OCI-LY7 (cell line): ENCODE measurements at regions not wholly inside any gene's neighbourhood (a gene's known extent, or its start where the extent isn't known, plus 50 kb on each side); places are given as distances from the start of the nearest gene placed in this dataset.

ENCODE experiments used
- BruUV-seq: library from RNA; stranded (reverse); fragments of 400-500 nt; replicated peaks from 2 replicates; lab custom pipeline; 2021; lab: Mats Ljungman, UMichigan
- CTCF ChIA-PET: fragments of 300-600 bp; sonication (Branson Sonifier 250); formaldehyde crosslinking; loops from one replicate; lab custom pipeline; 2022; ENCODE audit warnings: antibody characterized with exemption; ENCODE audit not compliant: unreplicated experiment; lab: Charles Lee
- POLR2A ChIA-PET: fragments of 300-600 bp; sonication (Branson Sonifier 250); formaldehyde crosslinking; loops from one replicate; lab custom pipeline; 2022; ENCODE audit warnings: antibody characterized with exemption; lab: Charles Lee
- DNase-seq: peaks from one replicate; pipeline ENCODE4 v3.0.0-alpha.2; 2015; ENCODE audit warnings: low spot score
- H2AFZ ChIP-seq: fragments of 200-600 bp; sonication (generic), shearing (Covaris generic); 2 replicates; pipeline ENCODE4 v1.6.1; 2014; ENCODE audit warnings: mild to moderate bottlenecking, antibody characterized with exemption, low read length, moderate library complexity
- H3K27ac ChIP-seq: fragments of 200-600 bp; sonication (generic); 2 replicates; pipeline ENCODE4 v1.5.1; 2014; ENCODE audit warnings: mixed run types, low read depth, mild to moderate bottlenecking, moderate library complexity, low read length, inconsistent platforms; ENCODE audit not compliant: poor library complexity, severe bottlenecking
- H3K36me3 ChIP-seq: fragments of 200-600 bp; sonication (generic); 2 replicates; pipeline ENCODE4 v1.6.1; 2014; ENCODE audit warnings: mild to moderate bottlenecking, antibody characterized with exemption, low read length, moderate library complexity, mixed read lengths; ENCODE audit not compliant: insufficient read depth
- H3K4me1 ChIP-seq: fragments of 200-600 bp; sonication (generic); 2 replicates; pipeline ENCODE4 v1.5.1; 2014; ENCODE audit warnings: mild to moderate bottlenecking, low read length; ENCODE audit not compliant: insufficient read depth, poor library complexity, severe bottlenecking
- H3K4me2 ChIP-seq: fragments of 200-600 bp; sonication (generic); 2 replicates; pipeline ENCODE4 v1.6.1; 2014; ENCODE audit warnings: mild to moderate bottlenecking, low read length
- H3K4me3 ChIP-seq: fragments of 200-600 bp; sonication (generic); 2 replicates; pipeline ENCODE4 v1.5.1; 2014; ENCODE audit warnings: mild to moderate bottlenecking, low read depth, low read length; ENCODE audit not compliant: poor library complexity, severe bottlenecking
- H3K79me2 ChIP-seq: fragments of 200-600 bp; sonication (generic); 2 replicates; pipeline ENCODE4 v1.6.1; 2016; ENCODE audit warnings: low read depth, mild to moderate bottlenecking, low read length, moderate library complexity, mixed read lengths; ENCODE audit not compliant: insufficient read depth
- H3K9me2 ChIP-seq: fragments of 200-600 bp; sonication (generic); 2 replicates; pipeline ENCODE4 v1.6.1; 2016; ENCODE audit warnings: mild to moderate bottlenecking, low read length, mixed read lengths; ENCODE audit not compliant: insufficient read depth
- H3K9me3 ChIP-seq: fragments of 200-600 bp; sonication (generic); 2 replicates; pipeline ENCODE4 v1.6.1; 2014; ENCODE audit warnings: mild to moderate bottlenecking, mixed run types, low read length, mixed read lengths
- H4K20me1 ChIP-seq: fragments of 200-600 bp; sonication (generic); 2 replicates; pipeline ENCODE4 v1.6.1; 2014; ENCODE audit warnings: mild to moderate bottlenecking, antibody characterized with exemption, low read length, moderate library complexity, mixed read lengths; ENCODE audit not compliant: insufficient read depth
- CTCF ChIP-seq: fragments of 200-600 bp; sonication (generic); conservative IDR thresholded peaks from 2 replicates; pipeline ENCODE4 v1.5.1; 2014; ENCODE audit warnings: mild to moderate bottlenecking, antibody characterized with exemption, low read length, moderate library complexity, mixed read lengths
- EZH2phosphoT487 ChIP-seq: fragments of 200-600 bp; sonication (generic); IDR thresholded peaks from 2 replicates; pipeline ENCODE4 v1.6.1; 2018; ENCODE audit warnings: low read depth, borderline replicate concordance, mild to moderate bottlenecking, mixed run types, antibody characterized with exemption, low read length, moderate library complexity, mixed read lengths
- intact Hi-C: fragments of 100-400 bp; cut with micrococcal nuclease; formaldehyde crosslinking; loops from one replicate; pipeline ENCODE4 v1.10.0; 2022; ENCODE audit not compliant: unreplicated experiment

- Histone ChIP-seq H3K79me2 (no peaks in the 10 kb centered on the region), H3K4me3 (no peak overlapping the region), H3K9me3 (no peaks in the 10 kb centered on the region), H3K4me2 (no peak overlapping the region), H3K9me2 (no peaks in the 10 kb centered on the region), H4K20me1 (no peaks in the 10 kb centered on the region), H3K36me3 (peaks cover 8% of the 10 kb centered on the region), H3K4me1 (no peaks in the 10 kb centered on the region), H2AFZ (no peak overlapping the region), H3K27ac (no peak overlapping the region)
- POLR2A ChIA-PET, result interaction anchor here (0.5 to 0.9 kb wide), 4 partner anchors 18 to 59 kb away, joined by 3 read pairs; no protein-coding TSS in a partner anchor
- no peak for DNase-seq
- intact Hi-C loops, result no loop called here
- CTCF ChIA-PET, result no interaction called here
- no TSS peak for BruUV-seq
- TF ChIP-seq CTCF (no peak), EZH2phosphoT487 (no peak)
Observed at GRCh38 chr7:130888468-130888867, 154.5 kb upstream of the KLF14 start.

GRCh38 chr7:130890176-130891020, 156.4 kb upstream of the KLF14 start:
- intact Hi-C loops, result no loop called here
- Histone ChIP-seq H3K36me3 (peaks cover 8% of the 10 kb centered on the region), H4K20me1 (no peaks in the 10 kb centered on the region), H3K27ac (no peak overlapping the region), H3K4me1 (no peaks in the 10 kb centered on the region), H3K4me2 (no peak overlapping the region), H3K9me2 (no peaks in the 10 kb centered on the region), H2AFZ (no peak overlapping the region), H3K4me3 (no peak overlapping the region), H3K9me3 (no peaks in the 10 kb centered on the region), H3K79me2 (no peaks in the 10 kb centered on the region)
- ChIA-PET POLR2A (interaction anchor here (0.6 to 1.2 kb wide), 5 partner anchors 9 to 551 kb away, joined by 3 to 5 read pairs (median 3); no protein-coding TSS in a partner anchor), CTCF (no interaction called here)
- BruUV-seq, result TSS peak; percentile 6
- DNase-seq, result no peak
- TF ChIP-seq EZH2phosphoT487 (no peak), CTCF (no peak)
